GM21529 (cell line): ENCODE measurements at regions not wholly inside any gene's neighbourhood (a gene's known extent, or its start where the extent isn't known, plus 50 kb on each side); places are given as distances from the start of the nearest gene placed in this dataset.

ENCODE experiments used
- ATAC-seq: cut with Tn5 transposase; IDR thresholded peaks from one replicate; pipeline ENCODE4 v1.9.1; 2021; ENCODE audit not compliant: unreplicated experiment

DNA sequence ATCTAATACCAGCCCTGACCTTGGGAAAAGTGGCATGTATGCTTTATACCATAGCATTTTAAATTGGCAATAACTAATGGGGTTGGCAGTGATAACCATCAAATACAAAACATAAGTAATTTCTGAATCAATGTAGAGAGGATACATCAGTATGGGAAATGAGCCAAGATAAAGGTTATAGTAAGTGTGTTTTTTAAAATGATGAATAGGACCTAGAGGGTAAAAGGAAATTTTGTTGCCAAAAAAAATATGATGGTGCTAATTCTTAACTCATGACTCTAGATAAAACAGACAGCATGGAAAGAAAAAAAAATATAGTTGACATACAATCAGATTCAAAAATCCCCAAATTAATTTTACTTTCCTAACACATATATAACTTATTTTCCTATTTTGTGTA is 75.4 kb upstream of the ROBO1 start:
- no peak for ATAC-seq

DNA sequence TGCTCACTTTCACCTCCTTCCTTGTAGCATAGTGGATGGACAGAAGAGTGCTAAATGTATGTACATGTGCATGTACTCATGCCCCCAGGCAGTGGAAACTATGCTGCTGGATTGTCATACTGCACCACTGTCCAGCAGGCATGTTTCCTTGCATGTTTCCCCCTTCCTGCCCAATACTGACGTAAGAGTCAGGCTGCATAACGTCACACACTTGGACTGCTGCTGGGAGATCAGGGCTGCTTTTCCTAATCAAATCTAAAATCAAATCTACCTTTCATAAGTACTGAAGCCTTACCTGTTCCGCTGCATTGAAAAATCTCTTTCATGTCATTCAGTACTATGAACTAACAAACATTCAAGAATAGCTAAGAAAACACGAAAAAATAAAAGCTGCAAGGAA is 67.9 kb upstream of the ROBO1 start:
- ATAC-seq, result no peak

DNA sequence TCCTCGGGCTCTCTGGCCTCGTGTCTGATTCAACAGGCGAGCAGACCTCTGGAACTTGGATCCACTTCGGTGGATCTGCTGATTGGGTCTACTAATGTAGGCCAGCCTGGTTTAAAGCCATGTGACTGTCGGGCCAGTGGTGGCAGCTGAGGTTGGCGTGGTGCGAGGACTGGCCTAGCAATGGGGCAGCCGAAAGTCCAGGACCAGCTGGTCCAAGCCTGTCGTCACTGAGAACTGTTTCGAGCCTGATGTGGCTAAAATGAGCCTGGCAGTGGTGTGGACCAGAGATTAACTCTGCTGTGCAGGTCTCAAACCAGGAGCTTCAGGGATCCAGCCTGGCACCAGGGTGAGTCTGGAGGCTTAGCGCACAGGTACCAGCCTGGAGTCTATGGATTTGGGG is 56.4 kb upstream of the ROBO1 start:
- ATAC-seq, result no peak

DNA sequence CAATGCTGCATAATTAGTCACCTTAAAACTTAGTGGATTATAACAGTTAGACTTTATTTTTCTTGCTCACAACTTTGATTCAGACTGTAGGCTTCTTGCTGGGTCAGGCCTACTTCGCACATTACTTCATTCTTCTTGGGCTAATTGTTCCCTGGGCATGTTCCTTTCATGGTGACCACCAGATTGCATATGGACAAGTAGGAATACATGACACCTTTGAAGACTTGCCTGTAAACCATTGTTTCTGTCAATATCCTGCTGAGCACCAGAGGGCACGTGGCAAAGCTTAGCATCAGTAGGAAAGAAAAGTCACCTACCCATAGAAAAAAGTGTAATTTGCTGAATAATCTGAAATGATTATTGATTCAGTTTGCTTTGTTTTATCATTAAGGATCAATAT is 54.3 kb upstream of the ROBO1 start:
- ATAC-seq, result no peak

DNA sequence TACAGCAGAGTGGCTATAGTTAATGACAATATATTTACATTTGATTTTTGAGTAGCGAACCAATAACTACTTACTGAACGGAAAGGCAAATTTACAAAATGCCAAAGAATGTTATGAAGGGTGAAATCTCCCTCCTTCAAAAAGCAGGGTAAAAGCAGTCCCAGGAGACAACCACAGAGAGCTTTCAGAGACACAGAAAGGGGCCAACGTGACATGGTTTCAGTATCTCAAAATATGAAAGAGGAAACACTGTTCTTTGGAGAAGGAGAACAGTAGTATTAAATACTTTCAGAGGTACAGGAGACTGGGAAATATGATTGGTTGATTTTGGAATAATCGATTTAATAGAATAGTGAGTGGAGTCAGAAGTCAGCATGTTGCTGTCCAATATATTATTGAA is 52.3 kb upstream of the ROBO1 start:
- no peak for ATAC-seq

DNA sequence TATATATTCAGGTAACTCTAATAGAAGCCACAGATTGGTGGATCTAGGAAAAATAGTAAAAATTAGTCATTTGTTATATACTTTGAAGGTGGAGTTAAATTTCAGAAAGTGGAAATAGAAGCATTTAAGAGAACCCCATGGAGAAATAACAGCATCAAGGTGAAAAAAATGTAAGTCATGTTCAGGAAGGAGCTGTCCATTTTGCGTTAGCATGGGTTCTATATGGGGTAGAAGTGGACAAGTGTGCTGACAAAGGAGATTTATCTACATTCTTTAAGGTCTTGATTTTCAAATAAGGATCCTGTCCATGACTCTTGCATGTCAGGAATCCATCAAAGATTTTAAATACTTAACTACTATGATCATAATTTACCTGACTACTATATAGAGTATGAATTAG is 50.2 kb upstream of the ROBO1 start:
- ATAC-seq, result no peak
